OCI-LY7 (cell line): ENCODE measurements at regions not wholly inside any gene's neighbourhood (a gene's known extent, or its start where the extent isn't known, plus 50 kb on each side); places are given as distances from the start of the nearest gene placed in this dataset.

ENCODE experiments used
- EZH2phosphoT487 ChIP-seq: fragments of 200-600 bp; sonication (generic); IDR thresholded peaks from 2 replicates; pipeline ENCODE4 v1.6.1; 2018; ENCODE audit warnings: low read depth, borderline replicate concordance, mild to moderate bottlenecking, mixed run types, antibody characterized with exemption, low read length, moderate library complexity, mixed read lengths
- TF ChIP-seq, protein P1 (sequence below): fragments of 200-600 bp; sonication (generic); conservative IDR thresholded peaks from 2 replicates; pipeline ENCODE4 v1.5.1; 2014; ENCODE audit warnings: mild to moderate bottlenecking, antibody characterized with exemption, low read length, moderate library complexity, mixed read lengths

DNA sequence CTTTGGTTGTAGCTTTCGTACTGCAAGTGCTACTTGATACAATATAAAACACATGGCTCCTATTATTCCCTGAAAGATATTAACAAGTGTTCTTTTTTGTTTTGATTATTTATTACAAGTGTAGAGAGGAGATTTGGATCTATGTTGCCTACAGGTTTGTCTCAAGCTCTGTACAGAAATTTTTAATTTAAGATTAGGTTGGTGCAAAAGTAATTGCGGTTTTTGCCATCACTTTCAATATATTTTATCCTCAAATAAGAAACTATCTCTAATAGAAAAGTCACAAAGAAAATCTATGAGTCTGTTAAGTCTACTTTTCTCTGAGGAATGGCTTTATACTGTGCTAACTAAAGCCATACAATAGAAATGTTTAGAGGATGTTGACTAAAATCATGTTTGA lies 1086.1 kb downstream of the GRM8 start:
- TF ChIP-seq, protein P1, sequence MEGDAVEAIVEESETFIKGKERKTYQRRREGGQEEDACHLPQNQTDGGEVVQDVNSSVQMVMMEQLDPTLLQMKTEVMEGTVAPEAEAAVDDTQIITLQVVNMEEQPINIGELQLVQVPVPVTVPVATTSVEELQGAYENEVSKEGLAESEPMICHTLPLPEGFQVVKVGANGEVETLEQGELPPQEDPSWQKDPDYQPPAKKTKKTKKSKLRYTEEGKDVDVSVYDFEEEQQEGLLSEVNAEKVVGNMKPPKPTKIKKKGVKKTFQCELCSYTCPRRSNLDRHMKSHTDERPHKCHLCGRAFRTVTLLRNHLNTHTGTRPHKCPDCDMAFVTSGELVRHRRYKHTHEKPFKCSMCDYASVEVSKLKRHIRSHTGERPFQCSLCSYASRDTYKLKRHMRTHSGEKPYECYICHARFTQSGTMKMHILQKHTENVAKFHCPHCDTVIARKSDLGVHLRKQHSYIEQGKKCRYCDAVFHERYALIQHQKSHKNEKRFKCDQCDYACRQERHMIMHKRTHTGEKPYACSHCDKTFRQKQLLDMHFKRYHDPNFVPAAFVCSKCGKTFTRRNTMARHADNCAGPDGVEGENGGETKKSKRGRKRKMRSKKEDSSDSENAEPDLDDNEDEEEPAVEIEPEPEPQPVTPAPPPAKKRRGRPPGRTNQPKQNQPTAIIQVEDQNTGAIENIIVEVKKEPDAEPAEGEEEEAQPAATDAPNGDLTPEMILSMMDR, result no peak
- TF ChIP-seq EZH2phosphoT487, result no peak
